HEK293 (cell line): ENCODE measurements at regions not wholly inside any gene's neighbourhood (a gene's known extent, or its start where the extent isn't known, plus 50 kb on each side); places are given as distances from the start of the nearest gene placed in this dataset.

ENCODE experiments used
- BCL11B ChIP-seq: fragments of 450-650 bp; formaldehyde crosslinking; IDR thresholded peaks from 2 replicates; pipeline ENCODE4 v1.5.1; 2016; ENCODE audit warnings: low read depth, missing biosample characterization, missing genetic modification characterization
- HOXA7 ChIP-seq: sonication (generic); formaldehyde crosslinking; IDR thresholded peaks from 2 replicates; pipeline ENCODE4 v1.8.1; 2022; ENCODE audit warnings: missing genetic modification reagents, borderline replicate concordance
- KLF17 ChIP-seq: fragments of 450-650 bp; formaldehyde crosslinking; IDR thresholded peaks from 2 replicates; pipeline ENCODE4 v1.5.1; 2016; ENCODE audit warnings: missing biosample characterization, missing genetic modification characterization
- KLF7 ChIP-seq: fragments of 450-650 bp; formaldehyde crosslinking; IDR thresholded peaks from 2 replicates; pipeline ENCODE4 v1.5.1; 2016; ENCODE audit warnings: missing biosample characterization, missing genetic modification characterization, borderline replicate concordance
- PRDM4 ChIP-seq: fragments of 450-650 bp; formaldehyde crosslinking; IDR thresholded peaks from 2 replicates; pipeline ENCODE4 v1.5.1; 2017; ENCODE audit warnings: missing biosample characterization, missing genetic modification characterization
- WT1 ChIP-seq: fragments of 450-650 bp; formaldehyde crosslinking; IDR thresholded peaks from 2 replicates; pipeline ENCODE4 v1.5.1; 2016; ENCODE audit warnings: missing biosample characterization, missing genetic modification characterization
- ZBTB11 ChIP-seq: fragments of 450-650 bp; formaldehyde crosslinking; conservative IDR thresholded peaks from 2 replicates; pipeline ENCODE4 v1.5.1; 2016; ENCODE audit warnings: low read depth, missing biosample characterization, missing genetic modification characterization
- ZBTB17 ChIP-seq: fragments of 450-650 bp; formaldehyde crosslinking; IDR thresholded peaks from 2 replicates; pipeline ENCODE4 v1.5.1; 2016; ENCODE audit warnings: missing biosample characterization, missing genetic modification characterization
- ZBTB44 ChIP-seq: fragments of 450-650 bp; IDR thresholded peaks from 2 replicates; pipeline ENCODE4 v1.5.1; 2018; ENCODE audit warnings: missing biosample characterization, mild to moderate bottlenecking, missing genetic modification characterization
- ZNF114 ChIP-seq: fragments of 450-650 bp; formaldehyde crosslinking; IDR thresholded peaks from 2 replicates; pipeline ENCODE4 v1.5.0; 2017; ENCODE audit warnings: missing biosample characterization, missing genetic modification characterization
- ZNF155 ChIP-seq: fragments of 450-650 bp; formaldehyde crosslinking; IDR thresholded peaks from 2 replicates; pipeline ENCODE4 v1.5.1; 2016; ENCODE audit warnings: missing biosample characterization, missing genetic modification characterization
- ZNF157 ChIP-seq: fragments of 450-650 bp; formaldehyde crosslinking; IDR thresholded peaks from 2 replicates; pipeline ENCODE4 v1.5.1; 2016; ENCODE audit warnings: missing biosample characterization, missing genetic modification characterization
- ZNF2 ChIP-seq: fragments of 450-650 bp; formaldehyde crosslinking; IDR thresholded peaks from 2 replicates; pipeline ENCODE4 v1.5.1; 2016; ENCODE audit warnings: missing biosample characterization, missing genetic modification characterization
- ZNF274 ChIP-seq, 2 experiments: fragments of 200-500 bp in 1 of 2; fragments of 450-650 bp in 1 of 2; sonication (Bioruptor generic) in 1 of 2; formaldehyde crosslinking in 1 of 2; IDR thresholded peaks; 2 replicates each; pipeline versions ENCODE4 v1.5.1 to v1.6.1; 2014 to 2016; ENCODE audit warnings: borderline replicate concordance in 1 of 2, inconsistent platforms in 1 of 2, low read length in 1 of 2, missing biosample characterization in 1 of 2, missing genetic modification characterization in 1 of 2
- ZNF404 ChIP-seq: fragments of 450-650 bp; formaldehyde crosslinking; IDR thresholded peaks from 2 replicates; pipeline ENCODE4 v1.5.1; 2017; ENCODE audit warnings: missing biosample characterization, missing genetic modification characterization
- ZNF433 ChIP-seq: fragments of 450-650 bp; formaldehyde crosslinking; IDR thresholded peaks from 2 replicates; pipeline ENCODE4 v1.5.1; 2016; ENCODE audit warnings: missing biosample characterization, missing genetic modification characterization, low read depth
- ZNF501 ChIP-seq: fragments of 450-650 bp; formaldehyde crosslinking; IDR thresholded peaks from 2 replicates; pipeline ENCODE4 v1.5.1; 2016; ENCODE audit warnings: missing biosample characterization, missing genetic modification characterization
- ZNF513 ChIP-seq: fragments of 450-650 bp; IDR thresholded peaks from 2 replicates; pipeline ENCODE4 v1.5.1; 2018; ENCODE audit warnings: missing biosample characterization, missing genetic modification characterization
- ZNF529 ChIP-seq: fragments of 450-650 bp; formaldehyde crosslinking; IDR thresholded peaks from 2 replicates; pipeline ENCODE4 v1.5.1; 2017; ENCODE audit warnings: missing genetic modification characterization, missing biosample characterization; ENCODE audit not compliant: insufficient replicate concordance
- ZNF544 ChIP-seq: fragments of 450-650 bp; formaldehyde crosslinking; IDR thresholded peaks from 2 replicates; pipeline ENCODE4 v1.5.0; 2017; ENCODE audit warnings: missing biosample characterization, missing genetic modification characterization
- ZNF548 ChIP-seq: fragments of 450-650 bp; formaldehyde crosslinking; IDR thresholded peaks from 2 replicates; pipeline ENCODE4 v1.5.1; 2016; ENCODE audit warnings: missing biosample characterization, missing genetic modification characterization
- ZNF561 ChIP-seq: fragments of 450-650 bp; IDR thresholded peaks from 2 replicates; pipeline ENCODE4 v1.5.1; 2018; ENCODE audit warnings: missing biosample characterization, missing genetic modification characterization, borderline replicate concordance
- ZNF571 ChIP-seq: fragments of 450-650 bp; formaldehyde crosslinking; IDR thresholded peaks from 2 replicates; pipeline ENCODE4 v1.5.0; 2017; ENCODE audit warnings: missing biosample characterization, missing genetic modification characterization
- ZNF654 ChIP-seq: fragments of 450-650 bp; formaldehyde crosslinking; IDR thresholded peaks from 2 replicates; pipeline ENCODE4 v1.5.1; 2016; ENCODE audit warnings: low read depth, missing biosample characterization, missing genetic modification characterization
- ZNF658 ChIP-seq: fragments of 450-650 bp; formaldehyde crosslinking; IDR thresholded peaks from 2 replicates; pipeline ENCODE4; 2016; ENCODE audit warnings: missing biosample characterization, missing genetic modification characterization
- ZNF747 ChIP-seq: fragments of 450-650 bp; formaldehyde crosslinking; IDR thresholded peaks from 2 replicates; pipeline ENCODE4 v1.5.1; 2016; ENCODE audit warnings: missing biosample characterization, missing genetic modification characterization
- ZNF830 ChIP-seq: fragments of 450-650 bp; IDR thresholded peaks from 2 replicates; pipeline ENCODE4 v1.5.0; 2018; ENCODE audit warnings: missing biosample characterization, missing genetic modification characterization, low read depth, mild to moderate bottlenecking, moderate library complexity
- ZSCAN16 ChIP-seq: fragments of 450-650 bp; formaldehyde crosslinking; IDR thresholded peaks from 2 replicates; pipeline ENCODE4 v1.5.1; 2016; ENCODE audit warnings: missing biosample characterization, missing genetic modification characterization

GRCh38 chr19:29305268-29305667, 92.3 kb upstream of the UQCRFS1 start (continued):
- TF ChIP-seq ZNF529 (tag by site-specific recombination): no peak
- TF ChIP-seq KLF7: no peak
- no peak for TF ChIP-seq PRDM4
- no peak for TF ChIP-seq HOXA7 (CRISPR knock-in tag)
- TF ChIP-seq ZNF2 (tag by site-specific recombination): no peak
- no peak for TF ChIP-seq ZNF561 (tag by site-specific recombination)
- TF ChIP-seq ZNF274 (IDR thresholded peaks at IDR 0.05; ENCODE audit: low read length): no peak
- TF ChIP-seq ZNF274 (tag by site-specific recombination; IDR thresholded peaks at IDR 0.05; ENCODE audit: borderline replicate concordance): no peak
- TF ChIP-seq ZNF404: no peak
- no peak for TF ChIP-seq ZNF548 (tag by site-specific recombination)
- 0 out of 2 replicates have a peak, but pooled peaks have one; percentile 15 for TF ChIP-seq ZBTB11
- TF ChIP-seq ZBTB17 (tag by site-specific recombination): peak; percentile 77; the same call in 1 of the 2 replicates
- TF ChIP-seq ZSCAN16 (tag by site-specific recombination): no peak
- no peak for TF ChIP-seq ZNF658 (tag by site-specific recombination)
- no peak for TF ChIP-seq ZBTB44 (tag by site-specific recombination)
- no peak for TF ChIP-seq BCL11B (tag by site-specific recombination)
- no peak for TF ChIP-seq KLF17
- TF ChIP-seq ZNF830: no peak
- TF ChIP-seq WT1 (tag by site-specific recombination): no peak
- TF ChIP-seq ZNF157 (tag by site-specific recombination): no peak
- no peak for TF ChIP-seq ZNF544 (tag by site-specific recombination)
- TF ChIP-seq ZNF155: no peak
- TF ChIP-seq ZNF747 (tag by site-specific recombination): no peak
- no peak for TF ChIP-seq ZNF501 (tag by site-specific recombination)
- TF ChIP-seq ZNF654 (tag by site-specific recombination): no peak
- TF ChIP-seq ZNF571 (tag by site-specific recombination): no peak
- no peak for TF ChIP-seq ZNF513 (tag by site-specific recombination)
- TF ChIP-seq ZNF114 (tag by site-specific recombination): 0 out of 2 replicates have a peak, but pooled peaks have one; percentile 66
- no peak for TF ChIP-seq ZNF433
- TF ChIP-seq, all 188 proteins: peak for 6
